Retinal pigment epithelial cell (primary cell): ENCODE measurements at regions not wholly inside any gene's neighbourhood (a gene's known extent, or its start where the extent isn't known, plus 50 kb on each side); places are given as distances from the start of the nearest gene placed in this dataset.

ENCODE experiments used
- DNase-seq: peaks from one replicate; pipeline ENCODE4 v3.0.0-alpha.2; 2010; ENCODE audit warnings: low read depth
- H3K4me3 ChIP-seq: 2 replicates; pipeline ENCODE4 v1.5.1; 2011; ENCODE audit warnings: mild to moderate bottlenecking, low read length, control low read depth, moderate library complexity
- CTCF ChIP-seq: conservative IDR thresholded peaks from 2 replicates; pipeline ENCODE4 v1.5.1; 2011; ENCODE audit warnings: low read depth, low read length, control low read depth, inconsistent platforms

DNA sequence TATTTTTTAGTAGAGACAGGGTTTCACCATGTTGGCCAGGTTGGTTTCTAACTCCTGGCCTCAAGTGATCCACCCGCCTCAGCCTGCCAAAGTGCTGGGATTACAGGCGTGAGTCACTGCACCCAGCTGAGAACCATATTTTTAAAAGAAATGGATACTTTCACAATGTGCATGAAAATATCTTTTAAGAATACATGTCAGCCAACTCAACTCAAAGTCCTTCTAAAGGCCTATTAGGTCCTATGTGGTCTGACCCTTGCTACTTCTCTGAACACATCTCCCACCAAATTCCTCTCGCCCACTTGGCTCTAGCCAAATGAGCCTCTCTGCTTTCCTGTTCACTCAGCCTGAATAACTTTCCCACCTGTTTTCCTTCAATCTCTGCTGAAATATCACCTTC lies 119.6 kb downstream of the MTX2 start:
- TF ChIP-seq CTCF = no peak
- no peak for DNase-seq
- no peak overlapping the region for H3K4me3 ChIP-seq

DNA sequence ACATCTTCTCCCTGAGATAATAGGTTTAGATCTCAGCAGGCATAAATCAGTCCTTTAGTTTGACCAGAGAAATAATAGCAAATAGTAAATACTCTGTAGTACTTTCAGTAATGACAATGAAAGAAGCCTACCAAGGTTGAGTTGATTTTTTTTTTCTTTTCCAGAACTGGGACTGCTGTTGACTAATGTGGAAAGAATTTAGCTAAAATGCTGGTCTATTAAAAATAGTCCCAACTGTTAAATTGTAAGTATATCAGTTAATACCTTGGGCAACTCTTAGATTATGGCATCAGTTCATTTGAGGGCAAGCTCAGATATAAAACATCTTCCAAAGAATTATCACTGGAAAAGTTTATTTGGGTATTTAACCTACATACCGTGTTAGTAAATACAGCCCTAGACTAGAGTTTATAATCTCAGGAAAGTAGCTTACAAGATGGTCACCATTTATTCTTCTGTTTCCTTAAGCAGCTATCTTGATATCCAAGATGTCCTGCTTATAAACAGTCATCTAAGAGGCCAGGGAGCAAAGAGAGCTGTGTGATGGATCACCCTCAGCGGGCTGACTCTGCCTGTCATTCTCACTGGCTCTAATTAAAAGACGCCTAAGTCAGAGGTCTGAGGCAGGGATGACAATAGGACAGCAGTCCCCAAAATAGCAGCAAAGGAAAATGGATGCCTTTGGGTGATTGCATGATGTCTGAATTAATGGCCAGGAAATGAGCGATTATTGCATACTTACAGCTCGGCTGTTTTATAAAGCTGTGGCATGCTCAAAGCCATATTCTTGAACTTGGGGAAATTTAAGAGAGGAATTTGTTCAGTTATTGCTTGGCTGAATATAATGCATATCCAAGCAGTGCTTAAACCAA lies 121.3 kb downstream of the MTX2 start:
- TF ChIP-seq CTCF = no peak
- no peak for DNase-seq
- no peak overlapping the region for H3K4me3 ChIP-seq

DNA sequence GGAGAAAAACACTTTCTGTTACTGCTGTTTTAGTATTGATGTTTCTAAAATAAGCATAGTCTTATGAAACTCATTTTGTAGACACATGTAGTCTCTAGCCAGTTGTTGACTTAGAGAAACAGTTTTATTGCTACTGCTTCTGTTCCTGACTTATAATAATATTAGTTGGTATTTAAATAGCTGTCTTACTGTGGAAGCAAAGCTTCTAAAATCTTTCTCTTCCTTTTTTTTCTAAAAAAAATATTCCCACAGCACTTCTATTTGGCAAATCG lies 121.8 kb downstream of the MTX2 start:
- DNase-seq = no peak
- TF ChIP-seq CTCF = no peak
- H3K4me3 ChIP-seq = no peak overlapping the region

DNA sequence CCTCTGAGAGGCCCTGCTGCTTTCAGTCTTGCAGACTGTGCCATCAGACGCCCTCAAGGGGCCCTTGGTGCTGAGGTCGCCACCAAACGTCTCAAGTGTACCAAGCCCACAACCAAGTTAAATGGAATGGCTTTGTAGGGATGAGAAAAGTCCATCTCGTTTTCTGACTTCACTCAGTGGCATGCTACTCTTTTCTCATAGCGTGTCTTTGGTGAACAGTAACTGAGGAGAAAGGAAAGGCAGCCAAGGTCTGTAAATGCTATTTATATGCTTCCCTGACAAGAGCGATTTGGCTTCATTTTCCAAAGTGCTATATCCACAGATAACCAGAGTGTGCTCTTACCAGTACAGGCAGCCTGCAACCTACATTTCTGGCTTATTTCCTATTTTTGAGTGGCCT lies 123.0 kb downstream of the MTX2 start:
- no peak for DNase-seq
- no peak for TF ChIP-seq CTCF
- H3K4me3 ChIP-seq = no peak overlapping the region

DNA sequence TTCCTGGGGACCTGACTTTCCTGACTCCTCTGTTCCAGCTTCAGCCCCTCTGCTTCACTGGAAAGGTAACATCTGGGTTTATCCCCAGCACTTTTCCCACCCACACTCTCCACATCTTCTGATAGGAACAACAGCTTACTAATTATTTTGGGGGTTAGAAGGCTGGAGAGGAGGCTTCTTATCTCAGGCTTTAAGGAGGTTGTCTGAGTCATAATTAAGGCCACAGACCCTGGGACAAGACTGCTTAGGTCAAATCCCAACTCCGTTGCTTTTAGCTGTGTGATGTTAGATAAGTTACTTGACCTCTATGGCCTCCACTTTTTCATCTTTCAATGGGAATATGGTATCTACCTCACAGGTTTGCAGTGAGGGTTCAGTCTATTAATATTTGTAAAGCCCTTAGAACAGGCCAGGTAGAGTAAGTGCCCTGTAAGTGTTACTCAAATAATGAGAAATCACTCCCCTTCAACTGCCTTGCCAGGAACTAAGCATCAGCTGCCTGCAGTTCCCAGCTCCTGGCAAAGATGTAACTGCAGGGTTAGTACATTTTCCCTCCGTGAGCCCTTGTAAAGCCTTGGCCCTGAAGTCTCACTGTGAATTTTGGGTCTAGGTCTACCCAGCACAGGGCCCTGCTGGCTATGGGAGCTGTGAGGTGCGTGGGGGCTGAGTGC lies 123.6 kb downstream of the MTX2 start:
- TF ChIP-seq CTCF = no peak
- no peak for DNase-seq
- H3K4me3 ChIP-seq = no peak overlapping the region

- DNase-seq = no peak
- no peak overlapping the region for H3K4me3 ChIP-seq
- TF ChIP-seq CTCF = no peak
Observed at GRCh38 chr2:176395273-176395854, 126.1 kb downstream of the MTX2 start.
